Ovary (tissue), 3 donors: ENCODE measurements at regions not wholly inside any gene's neighbourhood (a gene's known extent, or its start where the extent isn't known, plus 50 kb on each side); places are given as distances from the start of the nearest gene placed in this dataset.

Source experiments
- EP300 ChIP-seq: sonication (generic); formaldehyde crosslinking; IDR thresholded peaks from one replicate; pipeline ENCODE4 v1.6.1; 2017; ENCODE audit warnings: antibody characterized with exemption
- POLR2A ChIP-seq: fragments of 450-650 bp; IDR thresholded peaks from one replicate; pipeline ENCODE4 v1.6.1; 2017; ENCODE audit warnings: antibody characterized with exemption, mild to moderate bottlenecking, moderate library complexity
- TF ChIP-seq, protein P1 (sequence below), 3 donors: fragments of 450-650 bp in 2 of 3; fragments of 200-600 bp in 1 of 3; IDR thresholded peaks; one replicate each; pipeline versions ENCODE4 v1.5.1 to v1.8.0; 2016 to 2022; ENCODE audit warnings: antibody characterized with exemption in 3 of 3, mild to moderate bottlenecking in 1 of 3
- donor health status: DM: no; HTN: no; CAD: no.

GRCh38 chr5:18197734-18198133 lies 563.5 kb downstream of the TAF11L14 start:
- no peak for TF ChIP-seq POLR2A
- TF ChIP-seq, protein P1, sequence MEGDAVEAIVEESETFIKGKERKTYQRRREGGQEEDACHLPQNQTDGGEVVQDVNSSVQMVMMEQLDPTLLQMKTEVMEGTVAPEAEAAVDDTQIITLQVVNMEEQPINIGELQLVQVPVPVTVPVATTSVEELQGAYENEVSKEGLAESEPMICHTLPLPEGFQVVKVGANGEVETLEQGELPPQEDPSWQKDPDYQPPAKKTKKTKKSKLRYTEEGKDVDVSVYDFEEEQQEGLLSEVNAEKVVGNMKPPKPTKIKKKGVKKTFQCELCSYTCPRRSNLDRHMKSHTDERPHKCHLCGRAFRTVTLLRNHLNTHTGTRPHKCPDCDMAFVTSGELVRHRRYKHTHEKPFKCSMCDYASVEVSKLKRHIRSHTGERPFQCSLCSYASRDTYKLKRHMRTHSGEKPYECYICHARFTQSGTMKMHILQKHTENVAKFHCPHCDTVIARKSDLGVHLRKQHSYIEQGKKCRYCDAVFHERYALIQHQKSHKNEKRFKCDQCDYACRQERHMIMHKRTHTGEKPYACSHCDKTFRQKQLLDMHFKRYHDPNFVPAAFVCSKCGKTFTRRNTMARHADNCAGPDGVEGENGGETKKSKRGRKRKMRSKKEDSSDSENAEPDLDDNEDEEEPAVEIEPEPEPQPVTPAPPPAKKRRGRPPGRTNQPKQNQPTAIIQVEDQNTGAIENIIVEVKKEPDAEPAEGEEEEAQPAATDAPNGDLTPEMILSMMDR (IDR thresholded peaks at IDR 0.05) = no peak
- TF ChIP-seq EP300 = no peak
